HFFc6 (cell line): ENCODE measurements at regions not wholly inside any gene's neighbourhood (a gene's known extent, or its start where the extent isn't known, plus 50 kb on each side); places are given as distances from the start of the nearest gene placed in this dataset.

ENCODE experiments used
- DNase-seq: peaks from one replicate; pipeline ENCODE4 v3.0.0-alpha.2; 2018
- H3K27ac Mint-ChIP-seq: 2 replicates; pipeline ENCODE4 v1.8.0; 2020; ENCODE audit warnings: mild to moderate bottlenecking, mixed read lengths
- H3K27me3 Mint-ChIP-seq: 2 replicates; pipeline ENCODE4 v1.8.0; 2021; ENCODE audit warnings: mild to moderate bottlenecking, moderate library complexity, mixed read lengths; ENCODE audit not compliant: insufficient read depth
- H3K36me3 Mint-ChIP-seq: 2 replicates; pipeline ENCODE4 v1.8.0; 2021; ENCODE audit warnings: low read depth, mixed read lengths
- H3K4me1 Mint-ChIP-seq: 2 replicates; pipeline ENCODE4 v1.8.0; 2020; ENCODE audit warnings: low read depth, mixed read lengths
- H3K4me3 Mint-ChIP-seq: 2 replicates; pipeline ENCODE4 v1.8.0; 2020; ENCODE audit warnings: mild to moderate bottlenecking, moderate library complexity, mixed read lengths
- H3K9me3 Mint-ChIP-seq: 2 replicates; pipeline ENCODE4 v1.8.0; 2020; ENCODE audit warnings: mild to moderate bottlenecking, mixed read lengths
- CTCF ChIP-seq: fragments of 200-600 bp; sonication (generic); IDR thresholded peaks from 2 replicates; pipeline ENCODE4 v1.5.0; 2021; ENCODE audit warnings: antibody characterized with exemption, mild to moderate bottlenecking

GRCh38 chr16:52652033-52652432 lies 105.1 kb upstream of the TOX3 start:
- H3K27me3 Mint-ChIP-seq, result no peaks in the 10 kb centered on the region; the same call in 1 of the 2 replicates
- H3K9me3 Mint-ChIP-seq, result peaks cover 15% of the 10 kb centered on the region
- no peak for DNase-seq
- H3K4me3 Mint-ChIP-seq, result no peak overlapping the region
- no peaks in the 10 kb centered on the region for H3K4me1 Mint-ChIP-seq
- H3K36me3 Mint-ChIP-seq, result no peaks in the 10 kb centered on the region
- H3K27ac Mint-ChIP-seq, result no peak overlapping the region
- no peak for TF ChIP-seq CTCF

- Mint-ChIP-seq H3K36me3 (no peaks in the 10 kb centered on the region), H3K27me3 (no peaks in the 10 kb centered on the region; the same call in 1 of the 2 replicates), H3K9me3 (peaks cover 21% of the 10 kb centered on the region), H3K4me1 (no peaks in the 10 kb centered on the region), H3K4me3 (no peak overlapping the region), H3K27ac (no peak overlapping the region)
- no peak for DNase-seq
- no peak for TF ChIP-seq CTCF
These were observed 103.8 kb upstream of the TOX3 start for GRCh38 chr16:52650789-52651188.

- no peak for TF ChIP-seq CTCF
- DNase-seq, result no peak
- Mint-ChIP-seq H3K4me3 (no peak overlapping the region), H3K36me3 (no peaks in the 10 kb centered on the region), H3K27ac (no peak overlapping the region), H3K9me3 (peaks cover 21% of the 10 kb centered on the region), H3K27me3 (no peaks in the 10 kb centered on the region; the same call in 1 of the 2 replicates), H3K4me1 (no peaks in the 10 kb centered on the region)
These were observed 103.4 kb upstream of the TOX3 start for GRCh38 chr16:52650318-52650717.

- Mint-ChIP-seq H3K27ac (no peak overlapping the region), H3K9me3 (peaks cover 21% of the 10 kb centered on the region), H3K4me3 (no peak overlapping the region), H3K27me3 (no peaks in the 10 kb centered on the region; the same call in 1 of the 2 replicates), H3K4me1 (no peaks in the 10 kb centered on the region), H3K36me3 (no peaks in the 10 kb centered on the region)
- no peak for TF ChIP-seq CTCF
- no peak for DNase-seq
These were observed 102.9 kb upstream of the TOX3 start for GRCh38 chr16:52649870-52650269.

GRCh38 chr16:52647588-52647987 lies 100.6 kb upstream of the TOX3 start:
- Mint-ChIP-seq H3K27me3 (no peaks in the 10 kb centered on the region; the same call in 1 of the 2 replicates), H3K4me1 (no peaks in the 10 kb centered on the region), H3K27ac (no peak overlapping the region), H3K36me3 (no peaks in the 10 kb centered on the region), H3K4me3 (no peak overlapping the region), H3K9me3 (peaks cover 39% of the 10 kb centered on the region)
- no peak for TF ChIP-seq CTCF
- no peak for DNase-seq

- Mint-ChIP-seq H3K27ac (no peak overlapping the region), H3K9me3 (peaks cover 66% of the 10 kb centered on the region), H3K36me3 (no peaks in the 10 kb centered on the region), H3K4me1 (no peaks in the 10 kb centered on the region), H3K4me3 (no peak overlapping the region), H3K27me3 (no peaks in the 10 kb centered on the region; the same call in 1 of the 2 replicates)
- no peak for TF ChIP-seq CTCF
- no peak for DNase-seq
These were observed 96.1 kb upstream of the TOX3 start for GRCh38 chr16:52643006-52643405.
